ENCODE measurements at regions not wholly inside any gene's neighbourhood (a gene's known extent, or its start where the extent isn't known, plus 50 kb on each side); places are given as distances from the start of the nearest gene placed in this dataset.
"Not testable (repeated sequence)": the region's sequence is repeated elsewhere in the genome, so short reads cannot be mapped to it uniquely, and the experiment has no call there.

GRCh38 chr15:53196788-53197187 lies 406.7 kb upstream of the ONECUT1 start:
- ChIA-PET POLR2A (no interaction called here), CTCF (no interaction called here)
- Mint-ChIP-seq H3K27me3 (peaks cover 2 to 14% of the 10 kb centered on the region in 2 donors), H3K36me3 (no peaks in the 10 kb centered on the region), H3K4me3 (no peak overlapping the region), H3K27ac (no peak overlapping the region), H3K9me3 (peaks cover 0 to 6% (median 0%) of the 10 kb centered on the region in 5 donors), H3K4me1 (peaks cover 0 to 3% (median 0%) of the 10 kb centered on the region in 3 donors)
- Histone ChIP-seq H3K4me1 (ENCODE audit: insufficient read depth, low read length) (no peaks in the 10 kb centered on the region), H3K36me3 (ENCODE audit: insufficient read depth, low read length) (no peaks in the 10 kb centered on the region), H3K9me3 (ENCODE audit: low read length) (no peaks in the 10 kb centered on the region), H3K4me3 (ENCODE audit: low read length) (no peak overlapping the region), H3K27ac (ENCODE audit: low read depth, low read length) (no peak overlapping the region), H3K27me3 (ENCODE audit: insufficient read depth, low read length, poor library complexity, severe bottlenecking) (no peaks in the 10 kb centered on the region)
- DNase-seq, result no peak

GRCh38 chr15:53196242-53196641 lies 406.1 kb upstream of the ONECUT1 start:
- no peak overlapping the region for H3K4me3 Mint-ChIP-seq
- H3K9me3 ChIP-seq (ENCODE audit: low read length), result no peaks in the 10 kb centered on the region

GRCh38 chr15:53193149-53193548 lies 403.0 kb upstream of the ONECUT1 start:
- Histone ChIP-seq H3K36me3 (ENCODE audit: insufficient read depth, low read length) (no peaks in the 10 kb centered on the region), H3K4me1 (ENCODE audit: insufficient read depth, low read length) (no peaks in the 10 kb centered on the region), H3K4me3 (ENCODE audit: low read length) (no peak overlapping the region), H3K9me3 (ENCODE audit: low read length) (no peaks in the 10 kb centered on the region), H3K27ac (ENCODE audit: low read depth, low read length) (no peak overlapping the region), H3K27me3 (ENCODE audit: insufficient read depth, low read length, poor library complexity, severe bottlenecking) (no peaks in the 10 kb centered on the region)
- Mint-ChIP-seq H3K27me3 (peaks cover 0 to 6% of the 10 kb centered on the region in 2 donors), H3K27ac (no peak overlapping the region), H3K4me1 (peaks cover 0 to 3% (median 0%) of the 10 kb centered on the region in 3 donors), H3K4me3 (no peak overlapping the region), H3K36me3 (no peaks in the 10 kb centered on the region), H3K9me3 (peaks cover 0 to 8% (median 0%) of the 10 kb centered on the region in 5 donors)
- ChIA-PET POLR2A (no interaction called here), CTCF (interaction anchor here (0.7 kb wide), 1 partner anchor 1136 kb away, joined by 3 read pairs; no protein-coding TSS in a partner anchor)
- DNase-seq, result no peak

More at GRCh38 chr15:53196242-53196641, 406.1 kb upstream of the ONECUT1 start:
- Histone ChIP-seq H3K27me3 (ENCODE audit: insufficient read depth, low read length, poor library complexity, severe bottlenecking) (no peaks in the 10 kb centered on the region), H3K27ac (ENCODE audit: low read depth, low read length) (no peak overlapping the region), H3K4me1 (ENCODE audit: insufficient read depth, low read length) (no peaks in the 10 kb centered on the region), H3K36me3 (ENCODE audit: insufficient read depth, low read length) (no peaks in the 10 kb centered on the region), H3K4me3 (ENCODE audit: low read length) (no peak overlapping the region)
- peaks cover 0 to 6% (median 0%) of the 10 kb centered on the region in 5 donors for H3K9me3 Mint-ChIP-seq
- peaks cover 0 to 3% (median 0%) of the 10 kb centered on the region in 3 donors for H3K4me1 Mint-ChIP-seq
- H3K36me3 Mint-ChIP-seq, result no peaks in the 10 kb centered on the region
- ChIA-PET POLR2A (no interaction called here), CTCF (no interaction called here)
- H3K27ac Mint-ChIP-seq, result no peak overlapping the region
- peaks cover 2 to 14% of the 10 kb centered on the region in 2 donors for H3K27me3 Mint-ChIP-seq
- no peak for DNase-seq

- POLR2A ChIA-PET, result no interaction called here
- no peaks in the 10 kb centered on the region for H3K36me3 Mint-ChIP-seq
These were observed 399.7 kb upstream of the ONECUT1 start for GRCh38 chr15:53189860-53190259.

GRCh38 chr15:53183449-53183848 lies 393.3 kb upstream of the ONECUT1 start:
- H3K4me1 Mint-ChIP-seq; H3K9me3 Mint-ChIP-seq; H3K4me1 ChIP-seq (ENCODE audit: insufficient read depth, low read length); H3K27ac ChIP-seq (ENCODE audit: low read depth, low read length); DNase-seq; H3K4me3 Mint-ChIP-seq; H3K9me3 ChIP-seq (ENCODE audit: low read length); CTCF ChIA-PET; H3K36me3 Mint-ChIP-seq; H3K27me3 ChIP-seq (ENCODE audit: insufficient read depth, low read length, poor library complexity, severe bottlenecking); H3K27ac Mint-ChIP-seq; H3K36me3 ChIP-seq (ENCODE audit: insufficient read depth, low read length); POLR2A ChIA-PET; H3K27me3 Mint-ChIP-seq; H3K4me3 ChIP-seq (ENCODE audit: low read length): not testable (repeated sequence)

More at GRCh38 chr15:53189860-53190259, 399.7 kb upstream of the ONECUT1 start:
- H3K27ac Mint-ChIP-seq, result no peak overlapping the region
- no peak for DNase-seq
- H3K9me3 ChIP-seq (ENCODE audit: low read length), result no peaks in the 10 kb centered on the region
- no peak overlapping the region for H3K4me3 ChIP-seq (ENCODE audit: low read length)
- H3K36me3 ChIP-seq (ENCODE audit: insufficient read depth, low read length), result no peaks in the 10 kb centered on the region
- peaks cover 0 to 8% (median 3%) of the 10 kb centered on the region in 5 donors for H3K9me3 Mint-ChIP-seq
- H3K4me1 Mint-ChIP-seq, result no peaks in the 10 kb centered on the region
- no peaks in the 10 kb centered on the region for H3K27me3 ChIP-seq (ENCODE audit: insufficient read depth, low read length, poor library complexity, severe bottlenecking)
- CTCF ChIA-PET, result no interaction called here
- no peak overlapping the region for H3K27ac ChIP-seq (ENCODE audit: low read depth, low read length)
- H3K27me3 Mint-ChIP-seq, result no peaks in the 10 kb centered on the region
- H3K4me3 Mint-ChIP-seq, result no peak overlapping the region
- H3K4me1 ChIP-seq (ENCODE audit: insufficient read depth, low read length), result no peaks in the 10 kb centered on the region

GRCh38 chr15:53171571-53171970 lies 381.4 kb upstream of the ONECUT1 start:
- DNase-seq, result no peak
- ChIA-PET POLR2A (no interaction called here), CTCF (no interaction called here)
- Histone ChIP-seq H3K36me3 (ENCODE audit: insufficient read depth, low read length) (no peaks in the 10 kb centered on the region), H3K4me1 (ENCODE audit: insufficient read depth, low read length) (no peaks in the 10 kb centered on the region), H3K27me3 (ENCODE audit: insufficient read depth, low read length, poor library complexity, severe bottlenecking) (no peaks in the 10 kb centered on the region), H3K9me3 (ENCODE audit: low read length) (no peaks in the 10 kb centered on the region), H3K4me3 (ENCODE audit: low read length) (no peak overlapping the region), H3K27ac (ENCODE audit: low read depth, low read length) (no peak overlapping the region)
- H3K27ac Mint-ChIP-seq, result no peak overlapping the region
- H3K4me1 Mint-ChIP-seq, result no peaks in the 10 kb centered on the region
- no peaks in the 10 kb centered on the region for H3K9me3 Mint-ChIP-seq
- peaks cover 0 to 1% of the 10 kb centered on the region in 2 donors for H3K27me3 Mint-ChIP-seq
- H3K4me3 Mint-ChIP-seq, result no peak overlapping the region
- no peaks in the 10 kb centered on the region for H3K36me3 Mint-ChIP-seq

- Histone ChIP-seq H3K27me3 (ENCODE audit: insufficient read depth, low read length, poor library complexity, severe bottlenecking) (no peaks in the 10 kb centered on the region), H3K27ac (ENCODE audit: low read depth, low read length) (no peak overlapping the region), H3K36me3 (ENCODE audit: insufficient read depth, low read length) (no peaks in the 10 kb centered on the region), H3K4me3 (ENCODE audit: low read length) (no peak overlapping the region), H3K9me3 (ENCODE audit: low read length) (no peaks in the 10 kb centered on the region), H3K4me1 (ENCODE audit: insufficient read depth, low read length) (no peaks in the 10 kb centered on the region)
- no peak overlapping the region for H3K4me3 Mint-ChIP-seq
- H3K36me3 Mint-ChIP-seq, result no peaks in the 10 kb centered on the region
- no peak overlapping the region for H3K27ac Mint-ChIP-seq
- peaks cover 0 to 2% (median 0%) of the 10 kb centered on the region in 5 donors for H3K9me3 Mint-ChIP-seq
- peaks cover 0 to 2% of the 10 kb centered on the region in 2 donors for H3K27me3 Mint-ChIP-seq
- DNase-seq, result no peak
- ChIA-PET POLR2A (no interaction called here), CTCF (no interaction called here)
- H3K4me1 Mint-ChIP-seq, result no peaks in the 10 kb centered on the region
These were observed 376.6 kb upstream of the ONECUT1 start for GRCh38 chr15:53166684-53167201.

GRCh38 chr15:53165988-53166683 lies 376.0 kb upstream of the ONECUT1 start:
- H3K4me1 ChIP-seq (ENCODE audit: insufficient read depth, low read length), result no peaks in the 10 kb centered on the region
- no peak overlapping the region for H3K27ac Mint-ChIP-seq
- no peaks in the 10 kb centered on the region for H3K36me3 Mint-ChIP-seq
- no peak overlapping the region for H3K4me3 Mint-ChIP-seq
- H3K4me1 Mint-ChIP-seq, result no peaks in the 10 kb centered on the region
- no peak overlapping the region for H3K27ac ChIP-seq (ENCODE audit: low read depth, low read length)
- H3K4me3 ChIP-seq (ENCODE audit: low read length), result no peak overlapping the region
- H3K27me3 ChIP-seq (ENCODE audit: insufficient read depth, low read length, poor library complexity, severe bottlenecking), result no peaks in the 10 kb centered on the region
- DNase-seq, result no peak
- H3K36me3 ChIP-seq (ENCODE audit: insufficient read depth, low read length), result no peaks in the 10 kb centered on the region
- peaks cover 0 to 2% of the 10 kb centered on the region in 2 donors for H3K27me3 Mint-ChIP-seq
- ChIA-PET POLR2A (no interaction called here), CTCF (no interaction called here)
- H3K9me3 Mint-ChIP-seq, result peaks cover 0 to 2% (median 0%) of the 10 kb centered on the region in 5 donors
- H3K9me3 ChIP-seq (ENCODE audit: low read length), result no peaks in the 10 kb centered on the region

All from CD8-positive, alpha-beta memory T cell (primary cell).